GM18507 (cell line): ENCODE measurements at regions not wholly inside any gene's neighbourhood (a gene's known extent, or its start where the extent isn't known, plus 50 kb on each side); places are given as distances from the start of the nearest gene placed in this dataset.

ENCODE experiments used
- DNase-seq: peaks from one replicate; pipeline ENCODE4 v3.0.0; 2011; ENCODE audit warnings: low read depth; ENCODE audit not compliant: insufficient read length; ENCODE audit errors: extremely low spot score
- FAIRE-seq: peaks from 2 replicates; lab custom pipeline; 2011; peaks lifted over from hg19 to GRCh38; lab: Jason Lieb, UNC

- DNase-seq (no peak), FAIRE-seq (no peak)
These were observed 66.0 kb upstream of the TNS3 start for GRCh38 chr7:47647918-47648250.

GRCh38 chr7:47647181-47647917 lies 65.4 kb upstream of the TNS3 start:
- no peak for FAIRE-seq
- no peak for DNase-seq

GRCh38 chr7:47643716-47644400 lies 61.9 kb upstream of the TNS3 start:
- FAIRE-seq (no peak), DNase-seq (no peak)

GRCh38 chr7:47640265-47640664 lies 58.4 kb upstream of the TNS3 start:
- no peak for FAIRE-seq
- no peak for DNase-seq

- DNase-seq: no peak
- no peak for FAIRE-seq
These were observed 57.7 kb upstream of the TNS3 start for GRCh38 chr7:47639495-47640110.

GRCh38 chr7:47638679-47639315 lies 56.9 kb upstream of the TNS3 start:
- no peak for FAIRE-seq
- DNase-seq: no peak

GRCh38 chr7:47636433-47637175 lies 54.7 kb upstream of the TNS3 start:
- FAIRE-seq (no peak), DNase-seq (no peak)

- FAIRE-seq: no peak
- no peak for DNase-seq
These were observed 54.1 kb upstream of the TNS3 start for GRCh38 chr7:47636081-47636432.

- FAIRE-seq: no peak
- no peak for DNase-seq
These were observed 53.5 kb upstream of the TNS3 start for GRCh38 chr7:47635091-47636080.

- no peak for FAIRE-seq
- no peak for DNase-seq
These were observed 52.4 kb upstream of the TNS3 start for GRCh38 chr7:47634273-47634672.

- no peak for FAIRE-seq
- no peak for DNase-seq
These were observed 51.2 kb upstream of the TNS3 start for GRCh38 chr7:47633134-47633533.
